Effector memory CD8-positive, alpha-beta T cell (primary cell): ENCODE measurements at regions not wholly inside any gene's neighbourhood (a gene's known extent, or its start where the extent isn't known, plus 50 kb on each side); places are given as distances from the start of the nearest gene placed in this dataset.
"Not testable (repeated sequence)": the region's sequence is repeated elsewhere in the genome, so short reads cannot be mapped to it uniquely, and the experiment has no call there.

Experiments used
- ATAC-seq: fragments of 150-1000 bp; cut with Tn5 transposase; replicated peaks from 2 replicates; pipeline ENCODE4 v1.10.0; 2021; ENCODE audit warnings: mild to moderate bottlenecking, moderate library complexity
- DNase-seq, 3 experiments: peaks; one replicate each; pipeline ENCODE4 v3.0.0; 2021
- H3K27ac Mint-ChIP-seq, 2 donors: one replicate each; pipeline ENCODE4 v1.8.0; 2022; ENCODE audit warnings: mild to moderate bottlenecking in 2 of 2, mixed read lengths in 2 of 2, moderate library complexity in 2 of 2
- H3K27me3 Mint-ChIP-seq, 2 donors: one replicate each; pipeline ENCODE4 v1.8.0; 2022; ENCODE audit warnings: mixed read lengths in 2 of 2
- H3K36me3 Mint-ChIP-seq: one replicate; pipeline ENCODE4 v1.8.0; 2022; ENCODE audit warnings: mild to moderate bottlenecking, moderate library complexity, mixed read lengths; ENCODE audit not compliant: insufficient read depth
- H3K4me1 Mint-ChIP-seq, 2 donors: one replicate each; pipeline ENCODE4 v1.8.0; 2022; ENCODE audit warnings: low read depth in 2 of 2, mixed read lengths in 2 of 2
- H3K4me3 Mint-ChIP-seq, 2 donors: one replicate each; pipeline ENCODE4 v1.8.0; 2022; ENCODE audit warnings: mild to moderate bottlenecking in 2 of 2, mixed read lengths in 2 of 2, moderate library complexity in 2 of 2
- H3K9me3 Mint-ChIP-seq, 2 donors: one replicate each; pipeline ENCODE4 v1.8.0; 2022; ENCODE audit warnings: mixed read lengths in 2 of 2

GRCh38 chr11:122563761-122564160 is 91.8 kb upstream of the UBASH3B start:
- H3K36me3 Mint-ChIP-seq = no peaks in the 10 kb centered on the region
- peaks cover 28 to 45% of the 10 kb centered on the region in 2 donors for H3K27me3 Mint-ChIP-seq
- no peaks in the 10 kb centered on the region for H3K4me1 Mint-ChIP-seq
- ATAC-seq (no peak), DNase-seq (no peak)
- H3K9me3 Mint-ChIP-seq = peaks cover 0 to 2% of the 10 kb centered on the region in 2 donors
- no peak overlapping the region for H3K4me3 Mint-ChIP-seq
- H3K27ac Mint-ChIP-seq = no peak overlapping the region

- no peaks in the 10 kb centered on the region for H3K9me3 Mint-ChIP-seq
These were observed 95.7 kb upstream of the UBASH3B start for GRCh38 chr11:122559734-122560382.

GRCh38 chr11:122559218-122559617 is 96.3 kb upstream of the UBASH3B start:
- H3K36me3 Mint-ChIP-seq, H3K9me3 Mint-ChIP-seq, ATAC-seq, H3K4me3 Mint-ChIP-seq, DNase-seq, H3K27ac Mint-ChIP-seq, H3K4me1 Mint-ChIP-seq: not testable (repeated sequence)
- peaks cover 26 to 28% of the 10 kb centered on the region in 2 donors for H3K27me3 Mint-ChIP-seq

More at GRCh38 chr11:122559734-122560382, 95.7 kb upstream of the UBASH3B start:
- Mint-ChIP-seq H3K36me3 (no peaks in the 10 kb centered on the region), H3K4me1 (no peaks in the 10 kb centered on the region), H3K4me3 (no peak overlapping the region), H3K27me3 (peaks cover 28 to 31% of the 10 kb centered on the region in 2 donors), H3K27ac (no peak overlapping the region)
- no peak for DNase-seq
- ATAC-seq = no peak

- H3K27me3 Mint-ChIP-seq = peaks cover 10% of the 10 kb centered on the region in 2 donors
- not testable (repeated sequence) for H3K36me3 Mint-ChIP-seq, H3K27ac Mint-ChIP-seq, ATAC-seq, H3K9me3 Mint-ChIP-seq, H3K4me3 Mint-ChIP-seq, DNase-seq, H3K4me1 Mint-ChIP-seq
These were observed 98.4 kb upstream of the UBASH3B start for GRCh38 chr11:122557163-122557562.

- no peaks in the 10 kb centered on the region for H3K9me3 Mint-ChIP-seq
- DNase-seq = no peak
- H3K27me3 Mint-ChIP-seq = peaks cover 9 to 10% of the 10 kb centered on the region in 2 donors
- no peak overlapping the region for H3K27ac Mint-ChIP-seq
- no peak overlapping the region for H3K4me3 Mint-ChIP-seq
- H3K4me1 Mint-ChIP-seq = no peaks in the 10 kb centered on the region
- no peak for ATAC-seq
- H3K36me3 Mint-ChIP-seq = no peaks in the 10 kb centered on the region
These were observed 98.9 kb upstream of the UBASH3B start for GRCh38 chr11:122556605-122557004.

- no peak overlapping the region for H3K27ac Mint-ChIP-seq
- H3K9me3 Mint-ChIP-seq = peaks cover 10 to 19% of the 10 kb centered on the region in 2 donors
- no peak overlapping the region for H3K4me3 Mint-ChIP-seq
- DNase-seq = no peak
- no peaks in the 10 kb centered on the region for H3K4me1 Mint-ChIP-seq
- no peaks in the 10 kb centered on the region for H3K36me3 Mint-ChIP-seq
- peaks cover 21 to 22% of the 10 kb centered on the region in 2 donors for H3K27me3 Mint-ChIP-seq
- ATAC-seq = no peak
These were observed 117.5 kb upstream of the UBASH3B start for GRCh38 chr11:122538060-122538459.

- DNase-seq (no peak), ATAC-seq (no peak)
- Mint-ChIP-seq H3K4me1 (no peaks in the 10 kb centered on the region), H3K27me3 (peaks cover 57 to 67% of the 10 kb centered on the region in 2 donors), H3K27ac (no peak overlapping the region), H3K4me3 (no peak overlapping the region), H3K9me3 (no peaks in the 10 kb centered on the region), H3K36me3 (no peaks in the 10 kb centered on the region)
These were observed 130.6 kb upstream of the UBASH3B start for GRCh38 chr11:122524898-122525297.

GRCh38 chr11:122523846-122524805 is 131.4 kb upstream of the UBASH3B start:
- H3K36me3 Mint-ChIP-seq = no peaks in the 10 kb centered on the region
- peaks cover 51 to 60% of the 10 kb centered on the region in 2 donors for H3K27me3 Mint-ChIP-seq
- H3K27ac Mint-ChIP-seq = no peak overlapping the region
- no peak for ATAC-seq
- H3K9me3 Mint-ChIP-seq = no peaks in the 10 kb centered on the region
- H3K4me1 Mint-ChIP-seq = no peaks in the 10 kb centered on the region
- H3K4me3 Mint-ChIP-seq = no peak overlapping the region
- DNase-seq = no peak

GRCh38 chr11:122521626-122522025 is 133.9 kb upstream of the UBASH3B start:
- Mint-ChIP-seq H3K36me3 (no peaks in the 10 kb centered on the region), H3K4me1 (no peaks in the 10 kb centered on the region), H3K27me3 (peaks cover 36 to 37% of the 10 kb centered on the region in 2 donors), H3K4me3 (no peak overlapping the region), H3K27ac (no peak overlapping the region), H3K9me3 (no peaks in the 10 kb centered on the region)
- no peak for ATAC-seq
- no peak for DNase-seq

- no peaks in the 10 kb centered on the region for H3K36me3 Mint-ChIP-seq
- DNase-seq (no peak), ATAC-seq (no peak)
- no peaks in the 10 kb centered on the region for H3K9me3 Mint-ChIP-seq
- H3K27me3 Mint-ChIP-seq = peaks cover 20% of the 10 kb centered on the region in 2 donors
- H3K27ac Mint-ChIP-seq = no peak overlapping the region
- H3K4me3 Mint-ChIP-seq = no peak overlapping the region
- H3K4me1 Mint-ChIP-seq = no peaks in the 10 kb centered on the region
These were observed 137.8 kb upstream of the UBASH3B start for GRCh38 chr11:122517403-122518379.

GRCh38 chr11:122516686-122517085 is 138.8 kb upstream of the UBASH3B start:
- Mint-ChIP-seq H3K36me3 (no peaks in the 10 kb centered on the region), H3K9me3 (no peaks in the 10 kb centered on the region), H3K4me1 (no peaks in the 10 kb centered on the region), H3K4me3 (no peak overlapping the region), H3K27me3 (peaks cover 15 to 20% of the 10 kb centered on the region in 2 donors), H3K27ac (no peak overlapping the region)
- ATAC-seq (no peak), DNase-seq (no peak)

GRCh38 chr11:122513997-122514396 is 141.5 kb upstream of the UBASH3B start:
- Mint-ChIP-seq H3K4me1 (no peaks in the 10 kb centered on the region), H3K27me3 (peaks cover 0 to 16% of the 10 kb centered on the region in 2 donors)

GRCh38 chr11:122513328-122513727 is 142.2 kb upstream of the UBASH3B start:
- Mint-ChIP-seq H3K4me1 (no peaks in the 10 kb centered on the region), H3K4me3 (no peak overlapping the region), H3K36me3 (no peaks in the 10 kb centered on the region), H3K27me3 (peaks cover 0 to 12% of the 10 kb centered on the region in 2 donors), H3K9me3 (no peaks in the 10 kb centered on the region), H3K27ac (no peak overlapping the region)
- DNase-seq (no peak), ATAC-seq (no peak)

More at GRCh38 chr11:122513997-122514396, 141.5 kb upstream of the UBASH3B start:
- ATAC-seq (no peak), DNase-seq (no peak)
- no peaks in the 10 kb centered on the region for H3K9me3 Mint-ChIP-seq
- no peak overlapping the region for H3K27ac Mint-ChIP-seq
- no peaks in the 10 kb centered on the region for H3K36me3 Mint-ChIP-seq
- no peak overlapping the region for H3K4me3 Mint-ChIP-seq
